Mesendoderm (in vitro differentiated cells): ENCODE measurements at regions not wholly inside any gene's neighbourhood (a gene's known extent, or its start where the extent isn't known, plus 50 kb on each side); places are given as distances from the start of the nearest gene placed in this dataset.

Source experiments
- DNase-seq: peaks from one replicate; pipeline ENCODE4 v3.0.0; 2013
- H2AK5ac ChIP-seq: 2 replicates; pipeline ENCODE4 v1.6.1; 2013; ENCODE audit warnings: low read length, inconsistent platforms
- H2BK120ac ChIP-seq: 2 replicates; pipeline ENCODE4 v1.6.1; 2013; ENCODE audit warnings: low read depth, mild to moderate bottlenecking, low read length, moderate library complexity, mixed read lengths
- H2BK15ac ChIP-seq: replicated peaks from 2 replicates; pipeline ENCODE4 v1.6.1; 2013; ENCODE audit warnings: low read depth, mild to moderate bottlenecking, moderate library complexity
- H2BK5ac ChIP-seq: 2 replicates; pipeline ENCODE4 v1.6.1; 2013; ENCODE audit warnings: low read length, inconsistent platforms
- H3K18ac ChIP-seq: 2 replicates; pipeline ENCODE4 v1.6.1; 2013; ENCODE audit warnings: mild to moderate bottlenecking, low read length, mixed read lengths
- H3K23ac ChIP-seq: one replicate; pipeline ENCODE4 v1.6.1; 2013; ENCODE audit warnings: low read length
- H3K27ac ChIP-seq: 2 replicates; pipeline ENCODE4 v1.5.1; 2013; ENCODE audit warnings: low read depth, mild to moderate bottlenecking, inconsistent platforms, low read length, moderate library complexity
- H3K27me3 ChIP-seq: 2 replicates; pipeline ENCODE4 v1.6.1; 2013; ENCODE audit warnings: low read length, control low read depth, mild to moderate bottlenecking, inconsistent platforms; ENCODE audit not compliant: insufficient read depth, poor library complexity
- H3K36me3 ChIP-seq: 2 replicates; pipeline ENCODE4 v1.6.1; 2013; ENCODE audit warnings: low read length, inconsistent platforms; ENCODE audit not compliant: control insufficient read depth, insufficient read depth
- H3K4ac ChIP-seq: one replicate; pipeline ENCODE4 v1.6.1; 2013; ENCODE audit warnings: low read depth, mild to moderate bottlenecking, low read length, moderate library complexity
- H3K4me1 ChIP-seq: 2 replicates; pipeline ENCODE4 v1.6.1; 2013; ENCODE audit warnings: low read depth, low read length, inconsistent platforms; ENCODE audit not compliant: control insufficient read depth
- H3K4me2 ChIP-seq: 2 replicates; pipeline ENCODE4 v1.6.1; 2013; ENCODE audit warnings: low read length
- H3K4me3 ChIP-seq: 2 replicates; pipeline ENCODE4 v1.5.1; 2013; ENCODE audit warnings: mild to moderate bottlenecking, low read length
- H3K56ac ChIP-seq: one replicate; pipeline ENCODE4 v1.6.1; 2013; ENCODE audit warnings: low read length
- H3K79me1 ChIP-seq: 2 replicates; pipeline ENCODE4 v1.6.1; 2013; ENCODE audit warnings: low read length, inconsistent platforms
- H3K79me2 ChIP-seq: 2 replicates; pipeline ENCODE4 v1.6.1; 2013; ENCODE audit warnings: mild to moderate bottlenecking, low read length; ENCODE audit not compliant: control insufficient read depth, insufficient read depth
- H3K9ac ChIP-seq: 2 replicates; pipeline ENCODE4 v1.6.1; 2013; ENCODE audit warnings: low read length, inconsistent platforms
- H4K5ac ChIP-seq: one replicate; pipeline ENCODE4 v1.6.1; 2013; ENCODE audit warnings: low read length
- H4K8ac ChIP-seq: one replicate; pipeline ENCODE4 v1.6.1; 2013; ENCODE audit warnings: low read depth, mild to moderate bottlenecking, control low read depth, low read length, moderate library complexity
- WGBS: extraction: QIAGEN DNeasy Blood & Tissue Kit; methylation state at CpG from one replicate; pipeline ENCODE4 v1.1.7; 2013; ENCODE audit warnings: low lambda C conversion rate, missing lambda C conversion rate; ENCODE audit not compliant: insufficient coverage; ENCODE audit errors: extremely low coverage; 5-methylcytosine and 5-hydroxymethylcytosine counted together

- Histone ChIP-seq H3K79me1 (no peaks in the 10 kb centered on the region), H3K27ac (no peak overlapping the region), H3K56ac (no peak overlapping the region), H3K23ac (no peak overlapping the region), H3K4me2 (no peak overlapping the region), H4K5ac (no peak overlapping the region), H3K18ac (no peak overlapping the region), H2AK5ac (no peak overlapping the region), H3K4me3 (no peak overlapping the region), H3K79me2 (no peaks in the 10 kb centered on the region), H3K4ac (no peak overlapping the region), H2BK15ac (no peak overlapping the region), H3K27me3 (no peaks in the 10 kb centered on the region), H3K9ac (no peak overlapping the region), H4K8ac (no peak overlapping the region), H2BK5ac (no peak overlapping the region), H3K36me3 (no peaks in the 10 kb centered on the region), H2BK120ac (no peak overlapping the region), H3K4me1 (no peaks in the 10 kb centered on the region)
- DNase-seq: no peak
- no CpG with 5 or more reads among the region's 12 CpGs for WGBS
Measured at GRCh38 chr15:68511073-68511991, 67.5 kb upstream of the CORO2B start.

GRCh38 chr15:68512052-68512451 lies 66.7 kb upstream of the CORO2B start:
- H3K4me2 ChIP-seq: no peak overlapping the region
- H2BK120ac ChIP-seq: no peak overlapping the region
- H3K36me3 ChIP-seq: no peaks in the 10 kb centered on the region
- no peak overlapping the region for H3K4me3 ChIP-seq
- DNase-seq: no peak
- no peak overlapping the region for H3K27ac ChIP-seq
- no peak overlapping the region for H3K9ac ChIP-seq
- no peak overlapping the region for H3K56ac ChIP-seq
- H2BK15ac ChIP-seq: no peak overlapping the region
- no peak overlapping the region for H3K18ac ChIP-seq
- no peak overlapping the region for H2AK5ac ChIP-seq
- H2BK5ac ChIP-seq: no peak overlapping the region
- no peak overlapping the region for H3K23ac ChIP-seq
- no peak overlapping the region for H3K4ac ChIP-seq
- no peaks in the 10 kb centered on the region for H3K79me1 ChIP-seq
- no peak overlapping the region for H4K5ac ChIP-seq
- H3K4me1 ChIP-seq: no peaks in the 10 kb centered on the region
- no peaks in the 10 kb centered on the region for H3K27me3 ChIP-seq
- WGBS: no CpG with 5 or more reads among the region's 7 CpGs
- H4K8ac ChIP-seq: no peak overlapping the region
- H3K79me2 ChIP-seq: no peaks in the 10 kb centered on the region

- Histone ChIP-seq H4K5ac (no peak overlapping the region), H2BK5ac (no peak overlapping the region), H3K79me2 (no peaks in the 10 kb centered on the region), H3K4ac (no peak overlapping the region), H3K9ac (no peak overlapping the region), H3K27ac (no peak overlapping the region), H3K36me3 (no peaks in the 10 kb centered on the region), H2BK120ac (no peak overlapping the region), H2BK15ac (no peak overlapping the region), H2AK5ac (no peak overlapping the region), H4K8ac (no peak overlapping the region), H3K18ac (no peak overlapping the region), H3K56ac (no peak overlapping the region), H3K4me2 (no peak overlapping the region), H3K4me3 (no peak overlapping the region), H3K23ac (no peak overlapping the region), H3K79me1 (no peaks in the 10 kb centered on the region), H3K27me3 (no peaks in the 10 kb centered on the region), H3K4me1 (no peaks in the 10 kb centered on the region)
- DNase-seq: no peak
- WGBS: no CpG with 5 or more reads among the region's 3 CpGs
Measured at GRCh38 chr15:68512598-68512997, 66.2 kb upstream of the CORO2B start.

GRCh38 chr15:68515371-68516095 lies 63.3 kb upstream of the CORO2B start:
- H3K4ac ChIP-seq: no peak overlapping the region
- no peak overlapping the region for H3K27ac ChIP-seq
- no CpG with 5 or more reads among the region's 6 CpGs for whole genome bisulfite sequencing
- no peak overlapping the region for H2BK15ac ChIP-seq
- no peak overlapping the region for H3K4me3 ChIP-seq
- no peak overlapping the region for H3K23ac ChIP-seq
- no peak overlapping the region for H4K8ac ChIP-seq
- H3K79me1 ChIP-seq: no peaks in the 10 kb centered on the region
- DNase-seq: no peak
- no peak overlapping the region for H4K5ac ChIP-seq
- peaks cover 3% of the 10 kb centered on the region for H3K4me1 ChIP-seq
- H3K4me2 ChIP-seq: no peak overlapping the region
- H2AK5ac ChIP-seq: no peak overlapping the region
- no peak overlapping the region for H3K56ac ChIP-seq
- no peak overlapping the region for H2BK120ac ChIP-seq
- H3K36me3 ChIP-seq: no peaks in the 10 kb centered on the region
- no peaks in the 10 kb centered on the region for H3K27me3 ChIP-seq
- H3K18ac ChIP-seq: no peak overlapping the region
- no peak overlapping the region for H3K9ac ChIP-seq
- H2BK5ac ChIP-seq: no peak overlapping the region
- no peaks in the 10 kb centered on the region for H3K79me2 ChIP-seq

- no peaks in the 10 kb centered on the region for H3K27me3 ChIP-seq
- H4K5ac ChIP-seq: no peak overlapping the region
- no peak overlapping the region for H3K23ac ChIP-seq
- no peak overlapping the region for H2AK5ac ChIP-seq
- peaks cover 3% of the 10 kb centered on the region for H3K4me1 ChIP-seq
- H3K36me3 ChIP-seq: no peaks in the 10 kb centered on the region
- H3K18ac ChIP-seq: no peak overlapping the region
- no peaks in the 10 kb centered on the region for H3K79me1 ChIP-seq
- H3K4ac ChIP-seq: no peak overlapping the region
- no peak overlapping the region for H2BK5ac ChIP-seq
- no peak overlapping the region for H2BK15ac ChIP-seq
- WGBS: no CpG with 5 or more reads among the region's 6 CpGs
- H3K27ac ChIP-seq: no peak overlapping the region
- no peak overlapping the region for H4K8ac ChIP-seq
- H3K9ac ChIP-seq: no peak overlapping the region
- H2BK120ac ChIP-seq: no peak overlapping the region
- no peak overlapping the region for H3K56ac ChIP-seq
- peak; percentile 66 for DNase-seq
- no peaks in the 10 kb centered on the region for H3K79me2 ChIP-seq
- H3K4me3 ChIP-seq: no peak overlapping the region
- no peak overlapping the region for H3K4me2 ChIP-seq
Measured at GRCh38 chr15:68517285-68517761, 61.5 kb upstream of the CORO2B start.
